Dendritic cell treated with granulocyte-macrophage colony-stimulating factor and Interleukin-4, amounts not matched to agents 40 ng/mL and 50 ng/mL, for 4 days (primary cell): ENCODE measurements at regions not wholly inside any gene's neighbourhood (a gene's known extent, or its start where the extent isn't known, plus 50 kb on each side); places are given as distances from the start of the nearest gene placed in this dataset.

Source experiments
- H3K27ac Mint-ChIP-seq: one replicate; pipeline ENCODE4 v1.8.0; 2022; ENCODE audit warnings: mild to moderate bottlenecking, mixed read lengths
- H3K27me3 Mint-ChIP-seq: one replicate; pipeline ENCODE4 v1.8.0; 2022; ENCODE audit warnings: mild to moderate bottlenecking, mixed read lengths
- H3K36me3 Mint-ChIP-seq: one replicate; pipeline ENCODE4 v1.8.0; 2022; ENCODE audit warnings: low read depth, mixed read lengths
- H3K4me1 Mint-ChIP-seq: one replicate; pipeline ENCODE4 v1.8.0; 2022; ENCODE audit warnings: low read depth, mixed read lengths
- H3K4me3 Mint-ChIP-seq: one replicate; pipeline ENCODE4 v1.8.0; 2022; ENCODE audit warnings: mild to moderate bottlenecking, moderate library complexity, mixed read lengths
- H3K9me3 Mint-ChIP-seq: one replicate; pipeline ENCODE4 v1.8.0; 2022; ENCODE audit warnings: mixed read lengths
- intact Hi-C: fragments of 100-400 bp; cut with micrococcal nuclease; formaldehyde crosslinking; loops from one replicate; pipeline ENCODE4 v1.15.0; 2022

DNA sequence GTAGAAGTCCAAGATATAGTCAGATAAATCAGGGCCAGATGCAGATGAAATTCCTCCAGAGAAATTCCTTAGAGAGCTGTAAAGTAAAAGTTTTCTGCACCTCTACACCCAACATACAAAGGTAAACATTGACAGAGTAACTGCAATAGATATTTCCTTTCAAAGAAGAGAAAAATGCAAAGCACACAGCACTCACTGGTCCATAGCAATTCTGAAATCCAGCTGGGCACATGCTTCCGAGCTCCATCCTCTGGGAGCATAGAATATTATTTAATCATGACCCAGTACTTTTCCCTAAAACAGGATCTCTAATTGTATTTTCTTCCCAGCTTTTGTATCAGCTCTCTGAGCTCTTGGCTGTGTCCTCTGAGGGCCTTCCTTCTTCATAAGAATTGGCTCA, 239.5 kb upstream of the IRX3 start:
- intact Hi-C loops: no loop called here
- H3K36me3 Mint-ChIP-seq: no peaks in the 10 kb centered on the region
- H3K4me3 Mint-ChIP-seq: no peak overlapping the region
- H3K4me1 Mint-ChIP-seq: no peaks in the 10 kb centered on the region
- peaks cover 36% of the 10 kb centered on the region for H3K9me3 Mint-ChIP-seq
- H3K27me3 Mint-ChIP-seq: peaks cover 2% of the 10 kb centered on the region
- no peak overlapping the region for H3K27ac Mint-ChIP-seq

DNA sequence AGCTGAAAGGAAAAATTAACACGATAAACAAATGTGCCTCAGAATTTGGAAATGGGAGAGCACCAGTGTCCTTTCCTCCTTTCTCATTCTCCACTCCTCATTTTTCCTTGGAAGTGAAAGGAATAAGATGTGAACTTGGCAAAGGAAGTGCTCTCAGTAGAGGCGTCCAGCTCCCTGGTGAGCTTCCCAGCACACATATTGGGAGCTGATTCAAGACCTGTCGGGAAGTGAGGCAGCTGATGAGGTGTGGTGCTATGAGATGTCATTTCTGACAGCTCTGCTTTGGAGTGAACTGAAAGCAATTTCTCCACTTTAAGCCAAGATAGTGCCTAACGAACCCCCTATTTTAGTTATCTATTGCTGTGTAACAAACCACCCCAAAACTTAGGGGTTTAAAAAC, 238.5 kb upstream of the IRX3 start:
- Mint-ChIP-seq H3K9me3 (peaks cover 36% of the 10 kb centered on the region), H3K4me3 (no peak overlapping the region), H3K36me3 (no peaks in the 10 kb centered on the region), H3K27me3 (peaks cover 2% of the 10 kb centered on the region), H3K4me1 (no peaks in the 10 kb centered on the region), H3K27ac (no peak overlapping the region)
- intact Hi-C loops: no loop called here

DNA sequence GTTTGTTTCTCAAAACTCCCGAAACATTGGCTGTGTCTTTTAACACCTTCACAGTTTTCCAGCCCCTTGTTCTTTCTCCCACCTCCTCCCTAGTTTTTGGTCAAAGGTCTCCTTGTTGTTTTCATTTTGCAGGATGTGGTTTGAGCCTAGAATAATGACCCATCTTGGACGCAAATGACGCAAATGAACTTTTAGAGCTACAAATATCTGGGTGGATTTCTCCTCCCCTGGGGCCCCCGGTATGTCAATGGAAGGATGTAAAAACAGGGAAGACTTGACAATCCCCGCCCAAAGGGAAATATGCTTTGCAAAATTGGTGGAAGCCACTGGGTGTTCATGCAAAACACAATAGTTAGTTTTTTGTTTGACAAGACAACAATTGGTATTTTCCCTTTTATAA, 236.0 kb upstream of the IRX3 start:
- intact Hi-C loops: no loop called here
- Mint-ChIP-seq H3K27ac (no peak overlapping the region), H3K4me3 (no peak overlapping the region), H3K9me3 (peaks cover 41% of the 10 kb centered on the region), H3K4me1 (no peaks in the 10 kb centered on the region), H3K36me3 (no peaks in the 10 kb centered on the region), H3K27me3 (peaks cover 2% of the 10 kb centered on the region)

DNA sequence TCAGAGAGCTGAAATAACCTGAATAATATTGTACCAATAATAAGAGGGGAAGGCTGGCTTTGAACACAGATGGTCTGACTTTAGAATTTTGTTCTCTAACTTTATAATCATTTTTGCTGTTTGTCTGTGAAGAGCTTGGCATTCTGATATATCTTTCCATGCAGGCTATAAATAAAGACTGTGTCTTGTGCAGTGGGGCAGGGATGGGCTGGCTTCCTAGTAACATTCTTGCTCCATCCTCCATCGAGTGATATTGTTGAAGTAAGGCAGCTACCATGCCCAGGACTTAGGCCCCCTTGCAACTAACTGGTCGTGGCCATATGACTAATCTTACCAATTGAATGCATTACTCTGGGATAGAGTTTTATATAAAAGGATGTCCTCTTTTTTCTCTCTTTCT, 234.7 kb upstream of the IRX3 start:
- no peak overlapping the region for H3K27ac Mint-ChIP-seq
- intact Hi-C loops: no loop called here
- H3K4me1 Mint-ChIP-seq: no peaks in the 10 kb centered on the region
- peaks cover 29% of the 10 kb centered on the region for H3K9me3 Mint-ChIP-seq
- no peak overlapping the region for H3K4me3 Mint-ChIP-seq
- H3K36me3 Mint-ChIP-seq: no peaks in the 10 kb centered on the region
- peaks cover 3% of the 10 kb centered on the region for H3K27me3 Mint-ChIP-seq

DNA sequence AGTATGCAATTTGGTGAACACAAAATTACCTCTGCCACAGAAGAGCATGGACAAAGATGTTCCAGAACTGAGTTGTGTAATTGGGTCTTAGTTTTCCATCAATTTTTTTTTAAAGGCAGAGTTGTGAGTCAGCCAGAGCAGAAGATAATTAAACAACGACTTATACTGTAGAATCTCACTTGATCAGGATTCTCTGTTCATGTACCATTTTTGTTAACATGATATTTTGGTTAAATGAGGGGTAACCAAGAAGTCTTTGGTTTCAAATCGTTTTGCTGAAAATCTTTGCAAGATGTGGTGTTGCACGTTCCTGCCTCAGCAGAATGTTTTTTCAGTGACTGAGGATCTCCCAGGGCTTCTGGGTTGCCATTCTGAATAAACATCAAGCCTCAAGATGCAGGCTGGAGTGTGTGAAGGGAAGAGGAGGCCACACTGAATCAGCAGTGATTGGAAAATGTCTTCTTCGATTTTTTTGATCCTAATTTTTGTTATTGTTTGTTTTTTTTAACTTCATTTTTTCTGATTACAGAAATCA, 232.6 kb upstream of the IRX3 start:
- intact Hi-C loops: no loop called here
- H3K27me3 Mint-ChIP-seq: peaks cover 4% of the 10 kb centered on the region
- H3K36me3 Mint-ChIP-seq: no peaks in the 10 kb centered on the region
- no peak overlapping the region for H3K27ac Mint-ChIP-seq
- H3K9me3 Mint-ChIP-seq: peaks cover 8% of the 10 kb centered on the region
- H3K4me1 Mint-ChIP-seq: no peaks in the 10 kb centered on the region
- no peak overlapping the region for H3K4me3 Mint-ChIP-seq

DNA sequence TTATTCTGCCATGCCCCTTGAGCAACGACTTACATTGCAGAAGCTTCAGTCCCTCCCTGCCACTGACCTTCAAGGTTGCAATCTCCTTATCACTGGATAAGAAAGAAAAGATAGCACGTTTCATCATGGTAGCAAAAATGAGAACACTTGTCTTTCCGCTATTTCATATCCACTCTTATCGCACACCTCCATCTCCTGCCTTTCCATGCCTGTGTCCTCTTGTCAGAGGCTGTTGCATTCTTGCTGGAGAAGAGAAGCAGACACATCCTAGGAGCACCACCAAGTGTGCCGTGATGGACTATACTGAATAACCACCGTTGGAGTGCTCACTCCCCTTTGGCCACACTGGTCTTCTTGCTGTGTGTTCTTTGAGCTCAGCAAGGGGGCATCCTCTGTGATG, 230.6 kb upstream of the IRX3 start:
- Mint-ChIP-seq H3K4me3 (no peak overlapping the region), H3K9me3 (peaks cover 7% of the 10 kb centered on the region), H3K27me3 (peaks cover 4% of the 10 kb centered on the region), H3K4me1 (no peaks in the 10 kb centered on the region), H3K36me3 (no peaks in the 10 kb centered on the region), H3K27ac (no peak overlapping the region)
- intact Hi-C loops: no loop called here

DNA sequence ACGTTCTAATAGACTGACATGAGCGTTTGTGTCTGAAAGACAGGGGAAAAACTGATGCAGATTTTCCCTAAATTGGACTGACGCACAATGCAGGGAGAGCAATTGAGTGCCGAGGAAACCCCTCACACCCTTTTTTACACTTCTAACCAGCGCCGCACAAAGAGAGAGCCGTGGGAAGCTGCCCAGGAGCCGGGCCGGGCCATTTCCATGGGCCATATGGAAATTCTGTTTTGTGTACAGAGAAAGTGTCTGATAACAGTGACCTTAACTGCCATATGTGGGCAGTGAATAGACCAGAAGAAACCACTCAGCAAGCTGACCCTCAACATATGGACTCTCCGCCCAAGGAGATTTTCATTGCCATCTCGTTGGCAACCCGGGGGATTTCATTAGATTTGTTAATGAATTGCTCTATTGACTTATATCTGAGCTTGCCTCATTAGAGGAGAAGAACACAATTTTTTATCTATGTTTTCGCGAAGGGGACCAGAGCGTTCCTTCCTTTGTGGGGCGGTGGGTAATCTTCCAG, 225.9 kb upstream of the IRX3 start:
- Mint-ChIP-seq H3K4me3 (no peak overlapping the region), H3K4me1 (no peaks in the 10 kb centered on the region), H3K9me3 (no peaks in the 10 kb centered on the region), H3K27ac (no peak overlapping the region), H3K27me3 (peaks cover 1% of the 10 kb centered on the region), H3K36me3 (no peaks in the 10 kb centered on the region)
- intact Hi-C loops: no loop called here

DNA sequence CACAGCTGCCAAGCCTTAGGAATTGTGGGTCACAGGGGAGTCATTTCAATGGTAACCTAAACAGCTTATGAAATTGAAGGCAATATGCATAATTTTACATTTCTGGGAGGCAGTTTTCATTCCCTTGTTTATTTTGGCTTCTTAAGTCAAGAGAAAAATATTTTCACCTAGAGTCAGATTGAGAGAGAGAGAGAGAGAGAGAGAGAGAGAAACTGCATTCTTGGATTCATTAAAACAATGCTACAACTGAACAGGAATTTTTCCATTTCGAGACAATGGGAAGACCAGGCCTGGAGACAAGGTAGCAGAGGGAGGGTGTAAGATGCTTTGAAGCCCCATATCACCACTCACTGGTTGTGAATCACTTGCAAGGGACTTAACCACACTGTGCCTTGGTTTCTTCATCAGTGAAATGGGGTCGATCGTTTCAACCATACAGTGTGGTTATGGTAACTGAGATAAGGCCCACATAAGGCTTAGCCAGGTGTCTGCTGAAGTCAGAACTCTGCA, 224.7 kb upstream of the IRX3 start:
- peaks cover 4% of the 10 kb centered on the region for H3K27me3 Mint-ChIP-seq
- intact Hi-C loops: no loop called here
- no peak overlapping the region for H3K4me3 Mint-ChIP-seq
- H3K36me3 Mint-ChIP-seq: no peaks in the 10 kb centered on the region
- H3K27ac Mint-ChIP-seq: no peak overlapping the region
- no peaks in the 10 kb centered on the region for H3K9me3 Mint-ChIP-seq
- no peaks in the 10 kb centered on the region for H3K4me1 Mint-ChIP-seq

DNA sequence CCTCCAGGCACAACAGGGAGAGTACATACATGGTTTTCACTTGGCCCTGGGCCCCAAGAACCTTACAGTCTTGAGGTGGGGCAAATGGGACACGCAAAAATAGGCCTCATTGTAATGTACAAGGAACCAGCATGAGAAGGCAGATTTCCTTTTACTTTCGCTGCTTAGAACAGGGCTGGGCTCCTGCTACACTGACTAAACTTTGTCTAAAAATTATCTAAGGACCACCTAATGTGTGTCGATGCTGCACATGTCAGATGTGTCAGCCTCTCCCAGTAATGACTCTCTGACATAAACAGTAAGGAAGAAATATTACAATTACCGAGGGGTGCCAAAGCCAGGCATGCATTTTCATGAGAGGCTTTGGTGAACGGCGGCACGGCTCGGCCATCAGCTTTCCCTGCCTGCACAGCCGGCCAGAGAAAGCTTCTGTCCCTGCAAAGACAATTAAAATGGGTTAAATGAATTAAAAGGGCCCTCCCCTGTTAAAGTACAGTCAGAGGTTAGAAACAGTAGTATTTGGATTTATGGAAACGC, 224.2 kb upstream of the IRX3 start:
- H3K4me3 Mint-ChIP-seq: no peak overlapping the region
- H3K27me3 Mint-ChIP-seq: peaks cover 6% of the 10 kb centered on the region
- H3K9me3 Mint-ChIP-seq: no peaks in the 10 kb centered on the region
- H3K27ac Mint-ChIP-seq: no peak overlapping the region
- no peaks in the 10 kb centered on the region for H3K36me3 Mint-ChIP-seq
- no peaks in the 10 kb centered on the region for H3K4me1 Mint-ChIP-seq
- intact Hi-C loops: no loop called here

DNA sequence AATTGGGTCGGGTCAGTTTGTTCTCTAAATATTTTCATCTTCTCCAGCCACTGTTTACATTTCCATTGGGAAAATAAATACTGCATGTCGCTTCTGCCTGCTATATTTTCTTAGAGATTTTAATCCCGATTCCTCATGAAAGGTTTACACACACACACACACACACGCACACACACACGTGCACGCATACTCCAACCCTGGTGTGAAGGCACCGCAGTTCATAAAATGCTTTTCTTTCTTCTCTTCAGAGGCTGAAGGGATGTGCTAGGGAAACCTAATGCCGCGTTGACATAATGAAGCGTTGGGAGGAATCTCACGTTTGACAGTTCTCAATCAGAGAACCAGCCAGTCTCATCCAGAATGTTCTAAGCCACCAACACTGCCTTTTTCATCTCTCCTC, 222.9 kb upstream of the IRX3 start:
- Mint-ChIP-seq H3K36me3 (no peaks in the 10 kb centered on the region), H3K27ac (no peak overlapping the region), H3K4me3 (no peak overlapping the region), H3K27me3 (peaks cover 17% of the 10 kb centered on the region), H3K9me3 (no peaks in the 10 kb centered on the region), H3K4me1 (no peaks in the 10 kb centered on the region)
- intact Hi-C loops: no loop called here

DNA sequence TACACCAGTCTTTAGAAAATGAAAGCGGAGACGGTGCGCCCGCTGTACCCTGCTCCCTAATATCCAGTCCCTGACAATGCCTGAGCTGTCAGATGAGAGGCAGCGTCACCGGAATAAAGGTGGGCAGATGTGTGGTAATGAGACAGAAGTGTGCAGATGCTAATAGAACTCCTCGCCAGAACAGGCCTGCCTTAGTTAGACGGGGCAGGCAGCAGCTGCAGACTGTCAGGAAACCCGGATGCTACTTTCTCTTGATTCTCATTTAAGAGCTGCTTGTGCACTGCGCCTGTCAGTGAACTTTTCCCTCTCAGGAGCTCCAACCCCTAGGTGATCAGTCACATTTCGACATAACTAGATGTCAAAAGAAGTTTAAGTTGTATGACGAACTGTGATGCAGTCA, 221.8 kb upstream of the IRX3 start:
- no peaks in the 10 kb centered on the region for H3K4me1 Mint-ChIP-seq
- intact Hi-C loops: no loop called here

DNA sequence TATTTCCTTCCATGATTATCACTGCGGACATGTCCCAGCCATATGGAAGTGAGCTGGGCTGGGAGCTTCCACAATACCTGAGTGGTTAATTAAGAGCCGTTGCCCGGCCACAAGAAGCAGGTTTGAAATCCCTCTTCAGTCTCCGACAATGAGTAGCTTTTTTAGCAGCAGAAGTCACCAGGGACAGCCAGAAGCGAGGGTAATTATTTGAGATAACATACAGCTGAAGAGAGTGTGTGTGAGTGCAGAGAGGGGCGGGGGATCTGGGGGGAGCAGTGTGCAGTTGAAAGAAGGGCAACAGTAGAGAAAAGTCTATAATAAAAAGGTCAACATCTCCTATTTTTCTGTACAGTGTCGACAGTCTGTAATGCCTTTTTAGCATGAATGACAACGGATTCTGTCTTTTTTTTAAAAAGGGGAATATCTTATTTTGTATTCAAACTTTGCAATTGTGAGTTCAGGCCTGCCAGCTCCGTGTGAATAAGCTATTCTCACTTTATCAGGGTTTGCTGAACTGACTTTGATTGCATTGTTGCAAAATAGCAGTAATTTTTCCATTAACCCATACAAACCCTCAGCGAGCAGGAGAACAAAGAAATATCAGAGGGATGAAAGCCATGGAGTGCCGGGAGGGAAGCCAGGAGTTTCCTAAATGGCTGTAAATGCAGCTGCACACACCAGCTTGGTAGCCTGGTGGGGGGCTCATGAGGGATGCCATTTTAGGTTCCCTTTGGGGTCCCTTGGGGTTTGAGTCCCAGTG, 220.3 kb upstream of the IRX3 start:
- Mint-ChIP-seq H3K36me3 (no peaks in the 10 kb centered on the region), H3K27me3 (peaks cover 18% of the 10 kb centered on the region), H3K4me1 (no peaks in the 10 kb centered on the region)

More for the DNA sequence above, 221.8 kb upstream of the IRX3 start:
- Mint-ChIP-seq H3K27me3 (peaks cover 18% of the 10 kb centered on the region), H3K36me3 (no peaks in the 10 kb centered on the region), H3K27ac (no peak overlapping the region), H3K4me3 (no peak overlapping the region), H3K9me3 (no peaks in the 10 kb centered on the region)

DNA sequence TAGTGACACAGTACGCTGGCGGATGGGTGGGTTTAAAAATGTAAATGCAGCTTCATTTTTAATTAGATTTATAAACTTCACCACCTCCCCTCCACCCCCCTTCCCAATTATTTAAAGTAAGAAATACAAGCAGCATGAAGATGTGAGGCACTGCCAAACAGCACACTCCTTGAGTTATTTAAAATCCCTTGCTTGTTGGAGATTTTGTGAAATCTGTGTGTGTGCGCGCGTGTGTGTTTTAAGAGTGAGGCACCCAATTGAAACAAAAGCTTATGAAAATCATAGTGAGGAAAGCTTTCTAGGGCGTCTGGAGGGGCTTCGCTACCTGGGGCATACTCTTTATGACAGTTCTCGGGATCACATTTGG, 219.6 kb upstream of the IRX3 start:
- H3K4me1 Mint-ChIP-seq: no peaks in the 10 kb centered on the region
- H3K4me3 Mint-ChIP-seq: no peak overlapping the region
- H3K27me3 Mint-ChIP-seq: peaks cover 18% of the 10 kb centered on the region
- no peaks in the 10 kb centered on the region for H3K36me3 Mint-ChIP-seq
- intact Hi-C loops: no loop called here
- H3K27ac Mint-ChIP-seq: no peak overlapping the region
- no peaks in the 10 kb centered on the region for H3K9me3 Mint-ChIP-seq

More for the DNA sequence above, 220.3 kb upstream of the IRX3 start:
- H3K9me3 Mint-ChIP-seq: no peaks in the 10 kb centered on the region
- intact Hi-C loops: no loop called here
- H3K4me3 Mint-ChIP-seq: no peak overlapping the region
- H3K27ac Mint-ChIP-seq: no peak overlapping the region

DNA sequence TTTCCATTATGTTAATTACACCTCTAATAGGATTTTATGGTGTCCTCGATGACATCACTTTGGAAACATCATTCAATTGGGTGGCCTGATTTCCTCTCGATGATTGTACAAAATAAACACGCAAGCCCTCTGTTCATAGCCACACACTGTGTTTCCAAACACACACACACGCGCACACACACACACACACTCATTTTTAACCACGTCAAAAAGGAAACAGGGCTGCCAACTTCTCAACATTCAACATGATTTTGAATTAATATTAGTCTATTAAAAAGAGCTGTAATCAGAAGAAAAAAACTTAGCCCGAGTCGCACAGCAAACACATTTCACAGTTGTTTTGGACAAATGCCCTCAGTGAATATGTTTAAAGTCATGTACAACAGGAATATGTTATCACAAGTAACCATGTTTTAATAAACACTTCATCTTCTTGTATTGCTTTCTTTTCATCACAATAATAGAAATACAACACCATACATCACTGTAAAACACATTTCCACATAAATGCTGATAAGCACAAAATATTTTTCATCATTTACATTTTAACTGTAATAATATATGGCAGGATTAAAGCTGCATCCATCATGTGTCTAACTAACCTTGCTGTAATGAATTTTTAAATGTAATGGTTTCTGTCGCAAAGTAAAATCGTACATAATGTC, 219.1 kb upstream of the IRX3 start:
- no peak overlapping the region for H3K27ac Mint-ChIP-seq
- peaks cover 18% of the 10 kb centered on the region for H3K27me3 Mint-ChIP-seq
- no peaks in the 10 kb centered on the region for H3K9me3 Mint-ChIP-seq
- H3K4me1 Mint-ChIP-seq: no peaks in the 10 kb centered on the region
- H3K36me3 Mint-ChIP-seq: no peaks in the 10 kb centered on the region
- H3K4me3 Mint-ChIP-seq: no peak overlapping the region
- intact Hi-C loops: no loop called here
